Heart left ventricle (tissue), 13 donors: ENCODE measurements at regions not wholly inside any gene's neighbourhood (a gene's known extent, or its start where the extent isn't known, plus 50 kb on each side); places are given as distances from the start of the nearest gene placed in this dataset.

Experiments used
- POLR2A ChIP-seq, 2 donors: fragments of 450-650 bp; IDR thresholded peaks; one replicate each; pipeline ENCODE4 v1.6.1; 2017; ENCODE audit warnings: antibody characterized with exemption in 2 of 2, mild to moderate bottlenecking in 2 of 2, moderate library complexity in 2 of 2
- TF ChIP-seq, protein P1 (sequence below), 12 donors: fragments of 200-600 bp; sonication (generic) in 4 of 12; IDR thresholded peaks; one replicate each; pipeline versions ENCODE4 v1.5.0 to v1.8.0; 2018 to 2022; ENCODE audit warnings: antibody characterized with exemption in 12 of 12, mild to moderate bottlenecking in 5 of 12
- donor health status: ischemic (EF 13 %, LVEDD 7.1; RV severe dilation, severe dysfunction).
- donor health status: DM: no; HTN: yes; CAD: no.
- donor health status: DM: no; HTN: no; CAD: no.
- donor health status: ischemic (EF 25% LVEDD 6.9; RV normal size, moderate dysfunction).
- donor health status: ischemic (EF 25% LVEDD 5.7; RV mildly dilated, moderate dysfunction).
- donor health status: ischemic (EF 35%, LVEDD 5.7; RV mildly dilated, moderate dysfunction).
- donor health status: nonischemic (EF 11% LVEDD 7.7; RV severe dilation, severe dysfunction).
- donor health status: DM: yes; HTN: yes; CAD: no.
- donor health status: PGD.
- donor health status: ischemic (EF 29% LVEDD 5.4; RV normal size, mild dysfunction).
- donor health status: nonischemic (EF 23%, LVEDD 6.1; RV moderate dilation, normal function).

DNA sequence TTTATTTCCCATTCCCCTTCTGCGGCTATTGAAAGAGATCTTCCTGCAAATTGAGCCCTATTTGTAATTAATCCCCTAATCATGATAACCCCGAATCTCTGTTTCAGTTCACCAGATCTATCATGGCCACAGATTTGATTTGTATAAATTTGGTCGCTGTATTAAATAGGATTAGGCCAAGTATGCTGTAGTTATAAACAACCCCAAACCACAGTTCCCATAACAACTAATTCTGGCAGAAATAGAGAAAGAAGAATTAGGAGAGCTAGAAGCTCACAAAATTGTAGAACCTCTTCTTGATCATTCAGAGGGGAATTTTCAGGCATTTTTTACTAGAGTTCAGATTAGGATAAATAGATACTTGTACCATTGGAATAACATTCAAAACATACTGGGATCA lies 433.7 kb upstream of the TNP1 start:
- TF ChIP-seq, protein P1, sequence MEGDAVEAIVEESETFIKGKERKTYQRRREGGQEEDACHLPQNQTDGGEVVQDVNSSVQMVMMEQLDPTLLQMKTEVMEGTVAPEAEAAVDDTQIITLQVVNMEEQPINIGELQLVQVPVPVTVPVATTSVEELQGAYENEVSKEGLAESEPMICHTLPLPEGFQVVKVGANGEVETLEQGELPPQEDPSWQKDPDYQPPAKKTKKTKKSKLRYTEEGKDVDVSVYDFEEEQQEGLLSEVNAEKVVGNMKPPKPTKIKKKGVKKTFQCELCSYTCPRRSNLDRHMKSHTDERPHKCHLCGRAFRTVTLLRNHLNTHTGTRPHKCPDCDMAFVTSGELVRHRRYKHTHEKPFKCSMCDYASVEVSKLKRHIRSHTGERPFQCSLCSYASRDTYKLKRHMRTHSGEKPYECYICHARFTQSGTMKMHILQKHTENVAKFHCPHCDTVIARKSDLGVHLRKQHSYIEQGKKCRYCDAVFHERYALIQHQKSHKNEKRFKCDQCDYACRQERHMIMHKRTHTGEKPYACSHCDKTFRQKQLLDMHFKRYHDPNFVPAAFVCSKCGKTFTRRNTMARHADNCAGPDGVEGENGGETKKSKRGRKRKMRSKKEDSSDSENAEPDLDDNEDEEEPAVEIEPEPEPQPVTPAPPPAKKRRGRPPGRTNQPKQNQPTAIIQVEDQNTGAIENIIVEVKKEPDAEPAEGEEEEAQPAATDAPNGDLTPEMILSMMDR (IDR thresholded peaks at IDR 0.05), result no peak
- TF ChIP-seq POLR2A (IDR thresholded peaks at IDR 0.05), result no peak
